Neural crest cell (in vitro differentiated cells): ENCODE measurements at regions not wholly inside any gene's neighbourhood (a gene's known extent, or its start where the extent isn't known, plus 50 kb on each side); places are given as distances from the start of the nearest gene placed in this dataset.

Experiments used
- DNase-seq: peaks from one replicate; pipeline ENCODE4 v3.0.0; 2021; ENCODE audit warnings: low read depth, mixed read lengths, low spot score
- H3K27ac Mint-ChIP-seq: one replicate; pipeline ENCODE4 v1.8.0; 2021; ENCODE audit warnings: mild to moderate bottlenecking, mixed read lengths; ENCODE audit not compliant: unreplicated experiment
- H3K27me3 Mint-ChIP-seq: 2 replicates; pipeline ENCODE4 v1.8.0; 2021; ENCODE audit warnings: low read depth, mild to moderate bottlenecking, mixed read lengths
- H3K36me3 Mint-ChIP-seq: 2 replicates; pipeline ENCODE4 v1.8.0; 2021; ENCODE audit warnings: low read depth, mild to moderate bottlenecking, mixed read lengths
- H3K4me1 Mint-ChIP-seq: 2 replicates; pipeline ENCODE4 v1.8.0; 2021; ENCODE audit warnings: mixed read lengths
- H3K4me3 Mint-ChIP-seq: one replicate; pipeline ENCODE4 v1.8.0; 2021; ENCODE audit warnings: mild to moderate bottlenecking, mixed read lengths
- H3K9me3 Mint-ChIP-seq: 2 replicates; pipeline ENCODE4 v1.8.0; 2021; ENCODE audit warnings: mixed read lengths
- TF ChIP-seq, protein P1 (sequence below): fragments of 200-600 bp; sonication (generic); conservative IDR thresholded peaks from 2 replicates; pipeline ENCODE4 v1.5.0; 2021; ENCODE audit warnings: antibody characterized with exemption, mild to moderate bottlenecking

DNA sequence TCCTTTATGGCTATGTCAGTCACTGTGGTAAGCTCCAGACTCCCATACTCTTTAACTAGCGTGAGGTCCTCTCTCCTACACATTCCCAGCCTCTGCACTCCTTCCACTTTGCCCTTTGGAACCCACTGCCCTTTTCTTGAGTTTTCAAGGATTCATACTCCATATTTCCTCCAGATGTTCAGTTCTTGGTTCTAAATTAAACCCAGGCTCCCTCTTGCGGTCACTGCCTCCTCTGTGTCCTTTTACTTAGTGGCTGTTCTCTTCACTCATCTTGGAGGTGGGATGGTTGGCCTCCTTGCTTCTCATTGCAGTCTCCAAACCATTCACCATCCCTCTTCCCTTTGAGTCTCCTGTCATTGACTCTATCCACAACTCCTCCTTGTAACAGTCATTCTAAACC, 208.1 kb downstream of the TGFB2 start:
- DNase-seq, result no peak
- no peak overlapping the region for H3K27ac Mint-ChIP-seq
- peaks cover 6% of the 10 kb centered on the region for H3K4me1 Mint-ChIP-seq
- H3K27me3 Mint-ChIP-seq, result no peaks in the 10 kb centered on the region
- peaks cover 2% of the 10 kb centered on the region for H3K9me3 Mint-ChIP-seq
- H3K4me3 Mint-ChIP-seq, result no peak overlapping the region
- peaks cover 2% of the 10 kb centered on the region for H3K36me3 Mint-ChIP-seq
- TF ChIP-seq, protein P1, sequence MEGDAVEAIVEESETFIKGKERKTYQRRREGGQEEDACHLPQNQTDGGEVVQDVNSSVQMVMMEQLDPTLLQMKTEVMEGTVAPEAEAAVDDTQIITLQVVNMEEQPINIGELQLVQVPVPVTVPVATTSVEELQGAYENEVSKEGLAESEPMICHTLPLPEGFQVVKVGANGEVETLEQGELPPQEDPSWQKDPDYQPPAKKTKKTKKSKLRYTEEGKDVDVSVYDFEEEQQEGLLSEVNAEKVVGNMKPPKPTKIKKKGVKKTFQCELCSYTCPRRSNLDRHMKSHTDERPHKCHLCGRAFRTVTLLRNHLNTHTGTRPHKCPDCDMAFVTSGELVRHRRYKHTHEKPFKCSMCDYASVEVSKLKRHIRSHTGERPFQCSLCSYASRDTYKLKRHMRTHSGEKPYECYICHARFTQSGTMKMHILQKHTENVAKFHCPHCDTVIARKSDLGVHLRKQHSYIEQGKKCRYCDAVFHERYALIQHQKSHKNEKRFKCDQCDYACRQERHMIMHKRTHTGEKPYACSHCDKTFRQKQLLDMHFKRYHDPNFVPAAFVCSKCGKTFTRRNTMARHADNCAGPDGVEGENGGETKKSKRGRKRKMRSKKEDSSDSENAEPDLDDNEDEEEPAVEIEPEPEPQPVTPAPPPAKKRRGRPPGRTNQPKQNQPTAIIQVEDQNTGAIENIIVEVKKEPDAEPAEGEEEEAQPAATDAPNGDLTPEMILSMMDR, result no peak

DNA sequence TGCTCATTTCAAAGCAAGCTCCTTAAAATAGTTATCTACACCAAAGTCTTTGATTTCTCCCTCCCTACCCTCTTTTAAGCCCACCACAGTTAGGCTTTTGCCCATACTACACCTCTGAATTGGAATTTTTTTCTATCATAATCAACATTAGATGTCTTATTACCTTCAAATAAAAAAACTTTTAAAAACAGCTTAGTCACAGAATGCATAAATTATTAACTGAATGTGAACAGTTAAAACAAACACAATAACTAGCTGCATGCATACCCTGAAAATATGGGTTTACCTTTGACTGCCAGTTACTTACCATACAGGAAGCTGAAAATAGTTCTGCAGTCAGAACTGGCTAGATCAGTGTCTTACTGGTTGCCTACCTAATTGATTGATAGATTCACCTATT, 210.9 kb downstream of the TGFB2 start:
- peaks cover 13% of the 10 kb centered on the region for H3K4me1 Mint-ChIP-seq
- DNase-seq, result no peak

DNA sequence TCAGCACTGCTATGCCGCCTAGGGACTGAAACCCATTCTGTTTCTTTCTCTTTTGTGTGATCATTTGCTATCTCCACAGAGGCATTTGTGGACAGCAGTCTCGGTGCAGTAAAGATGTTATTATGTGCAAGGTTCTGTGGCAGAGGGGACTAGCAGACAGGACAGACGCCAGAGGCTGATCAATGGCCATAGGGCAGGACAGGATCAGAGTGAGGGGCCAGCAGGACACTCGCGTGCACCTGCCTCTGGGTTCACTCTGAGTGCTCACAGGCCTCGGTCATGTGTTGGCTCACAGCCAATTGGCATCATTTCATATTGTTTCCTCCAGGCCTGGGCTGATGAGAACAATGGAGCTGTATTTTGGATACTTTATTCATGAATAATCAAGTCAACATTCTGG, 212.6 kb downstream of the TGFB2 start:
- Mint-ChIP-seq H3K36me3 (no peaks in the 10 kb centered on the region), H3K4me1 (peaks cover 13% of the 10 kb centered on the region), H3K9me3 (peaks cover 2% of the 10 kb centered on the region), H3K4me3 (no peak overlapping the region), H3K27ac (no peak overlapping the region), H3K27me3 (no peaks in the 10 kb centered on the region)
- no peak for DNase-seq
- TF ChIP-seq, protein P1, result no peak

More for the DNA sequence above, 210.9 kb downstream of the TGFB2 start:
- peaks cover 2% of the 10 kb centered on the region for H3K9me3 Mint-ChIP-seq
- H3K27ac Mint-ChIP-seq, result no peak overlapping the region
- H3K27me3 Mint-ChIP-seq, result no peaks in the 10 kb centered on the region
- TF ChIP-seq, protein P1, result no peak
- no peak overlapping the region for H3K4me3 Mint-ChIP-seq
- H3K36me3 Mint-ChIP-seq, result no peaks in the 10 kb centered on the region

DNA sequence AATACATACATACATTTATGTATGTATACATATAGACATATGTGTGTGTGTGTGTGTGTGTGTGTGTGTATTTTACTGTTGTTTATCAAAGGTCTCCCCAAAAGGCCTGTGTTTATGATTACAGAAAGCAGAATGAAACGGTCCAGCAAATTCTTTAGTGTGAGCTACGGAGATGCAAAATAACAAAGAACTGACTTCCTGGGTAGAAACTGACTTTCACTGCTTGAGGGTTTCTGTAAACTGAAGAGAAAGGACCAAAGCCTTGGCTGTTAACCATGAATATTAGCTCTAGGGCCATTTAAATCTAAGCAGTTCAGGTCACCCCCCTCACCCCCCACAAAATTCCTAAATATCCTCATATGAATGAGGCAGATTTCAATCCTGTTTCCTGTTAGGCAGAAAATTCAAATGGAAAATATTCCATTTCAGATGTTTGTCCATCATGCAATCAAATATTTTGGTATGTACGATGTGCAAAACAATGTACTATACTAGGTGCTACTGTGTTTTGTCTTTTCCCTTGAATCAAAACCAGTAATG, 213.2 kb downstream of the TGFB2 start:
- no peaks in the 10 kb centered on the region for H3K36me3 Mint-ChIP-seq
- no peak overlapping the region for H3K4me3 Mint-ChIP-seq
- TF ChIP-seq, protein P1, result no peak
- H3K27me3 Mint-ChIP-seq, result no peaks in the 10 kb centered on the region
- H3K27ac Mint-ChIP-seq, result no peak overlapping the region
- peaks cover under 1% of the 10 kb centered on the region for H3K9me3 Mint-ChIP-seq
- peaks cover 13% of the 10 kb centered on the region for H3K4me1 Mint-ChIP-seq
- DNase-seq, result no peak

DNA sequence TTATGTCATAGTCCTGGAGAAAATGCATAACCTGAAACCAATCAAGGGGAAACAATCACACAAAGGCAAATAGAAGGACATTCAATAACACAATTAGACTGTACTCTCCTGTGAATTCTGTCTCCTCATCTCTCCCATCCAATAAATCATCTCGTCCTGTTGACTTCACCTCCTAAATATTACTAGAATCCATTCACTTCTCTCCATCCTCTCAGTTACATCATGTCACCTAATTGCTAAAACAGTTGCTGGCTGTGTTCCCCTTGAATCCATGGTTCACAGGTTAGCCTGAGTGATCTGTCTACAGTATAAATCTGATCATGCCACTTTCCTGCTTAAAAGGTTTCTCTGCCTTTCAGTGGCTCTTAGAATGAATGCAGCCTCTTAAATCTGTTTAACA, 220.2 kb downstream of the TGFB2 start:
- no peak overlapping the region for H3K4me3 Mint-ChIP-seq
- no peaks in the 10 kb centered on the region for H3K27me3 Mint-ChIP-seq
- no peak overlapping the region for H3K27ac Mint-ChIP-seq
- TF ChIP-seq, protein P1, result no peak
- no peak for DNase-seq
- no peaks in the 10 kb centered on the region for H3K9me3 Mint-ChIP-seq
- H3K36me3 Mint-ChIP-seq, result no peaks in the 10 kb centered on the region
- peaks cover 6% of the 10 kb centered on the region for H3K4me1 Mint-ChIP-seq
